GM23248 (cell line): ENCODE measurements at regions not wholly inside any gene's neighbourhood (a gene's known extent, or its start where the extent isn't known, plus 50 kb on each side); places are given as distances from the start of the nearest gene placed in this dataset.

Experiments
- DNase-seq: peaks from one replicate; pipeline ENCODE4 v3.0.0-alpha.2; 2015
- H2AFZ ChIP-seq: fragments of 200-600 bp; sonication (generic); 2 replicates; pipeline ENCODE4 v1.6.1; 2016; ENCODE audit warnings: antibody characterized with exemption
- H3F3A ChIP-seq: fragments of 200-600 bp; sonication (generic); 2 replicates; pipeline ENCODE4 v1.6.1; 2016; ENCODE audit warnings: mild to moderate bottlenecking, antibody characterized with exemption, mixed run types; ENCODE audit not compliant: insufficient read depth
- H3K27ac ChIP-seq: fragments of 200-600 bp; sonication (generic); 2 replicates; pipeline ENCODE4 v1.5.1; 2016; ENCODE audit warnings: mild to moderate bottlenecking
- H3K27me3 ChIP-seq: fragments of 200-600 bp; sonication (generic); replicated peaks from 2 replicates; pipeline ENCODE4 v1.6.1; 2016; ENCODE audit warnings: mild to moderate bottlenecking; ENCODE audit not compliant: insufficient read depth
- H3K36me3 ChIP-seq: fragments of 200-600 bp; sonication (generic); 2 replicates; pipeline ENCODE4 v1.6.1; 2016; ENCODE audit warnings: low read depth, mild to moderate bottlenecking
- H3K4me1 ChIP-seq: fragments of 200-600 bp; sonication (generic); 2 replicates; pipeline ENCODE4 v1.6.1; 2016; ENCODE audit warnings: mild to moderate bottlenecking; ENCODE audit not compliant: insufficient read depth
- H3K4me2 ChIP-seq: fragments of 200-600 bp; sonication (generic); one replicate; pipeline ENCODE4 v1.6.1; 2016; ENCODE audit warnings: mild to moderate bottlenecking; ENCODE audit not compliant: unreplicated experiment
- H3K4me3 ChIP-seq: fragments of 200-600 bp; sonication (generic); 2 replicates; pipeline ENCODE4 v1.5.1; 2016; ENCODE audit warnings: mild to moderate bottlenecking
- H3K79me2 ChIP-seq: fragments of 200-600 bp; sonication (generic); 2 replicates; pipeline ENCODE4 v1.6.1; 2016; ENCODE audit warnings: mild to moderate bottlenecking; ENCODE audit not compliant: insufficient read depth
- H3K9ac ChIP-seq: fragments of 200-600 bp; sonication (generic); 2 replicates; pipeline ENCODE4 v1.6.1; 2016; ENCODE audit warnings: mild to moderate bottlenecking
- H3K9me2 ChIP-seq: fragments of 200-600 bp; sonication (generic); 2 replicates; pipeline ENCODE4 v1.6.1; 2016; ENCODE audit warnings: mixed run types, mild to moderate bottlenecking, moderate library complexity; ENCODE audit not compliant: insufficient read depth
- H3K9me3 ChIP-seq: fragments of 200-600 bp; sonication (generic); one replicate; pipeline ENCODE4 v1.6.1; 2017; ENCODE audit warnings: low read depth
- H4K20me1 ChIP-seq: fragments of 200-600 bp; sonication (generic); 2 replicates; pipeline ENCODE4 v1.6.0; 2016; ENCODE audit not compliant: insufficient read depth
- EZH2 ChIP-seq: fragments of 200-600 bp; sonication (generic); IDR thresholded peaks from 2 replicates; pipeline ENCODE4 v1.6.1; 2018; ENCODE audit warnings: antibody characterized with exemption, mild to moderate bottlenecking; ENCODE audit not compliant: insufficient read depth, poor library complexity, severe bottlenecking
- EZH2phosphoT487 ChIP-seq: fragments of 200-600 bp; sonication (generic); IDR thresholded peaks from 2 replicates; pipeline ENCODE4 v1.6.1; 2018; ENCODE audit warnings: antibody characterized with exemption, moderate library complexity, mild to moderate bottlenecking, low read depth; ENCODE audit not compliant: insufficient read depth
- WGBS, 2 experiments: methylation state at CpG; one replicate each; pipeline ENCODE4 v1.1.6; 2015 to 2017; ENCODE audit warnings: low lambda C conversion rate in 2 of 2, low coverage in 1 of 2; ENCODE audit errors: missing lambda C conversion rate in 2 of 2; 5-methylcytosine and 5-hydroxymethylcytosine counted together
- in situ Hi-C: fragments of 300-500 bp; cut with MboI; formaldehyde crosslinking; loops from 2 replicates; pipeline ENCODE4 v1.15.0; 2020

- Histone ChIP-seq H3K4me1 (no peaks in the 10 kb centered on the region), H3F3A (no peaks in the 10 kb centered on the region), H3K4me3 (no peak overlapping the region), H3K9ac (no peak overlapping the region), H2AFZ (no peak overlapping the region), H3K9me2 (no peaks in the 10 kb centered on the region), H3K27me3 (no peaks in the 10 kb centered on the region), H3K79me2 (no peaks in the 10 kb centered on the region), H3K9me3 (no peaks in the 10 kb centered on the region), H3K36me3 (no peaks in the 10 kb centered on the region), H3K4me2 (no peak overlapping the region), H3K27ac (no peak overlapping the region), H4K20me1 (no peaks in the 10 kb centered on the region)
- in situ Hi-C loops, result no loop called here
- 25 to 35% methylated on average over 3 of the region's 3 CpGs for WGBS, 2 experiments
- TF ChIP-seq EZH2phosphoT487 (no peak), EZH2 (no peak)
- no peak for DNase-seq
Measured at GRCh38 chr4:14315129-14315528, 687.2 kb upstream of the CPEB2 start.

DNA sequence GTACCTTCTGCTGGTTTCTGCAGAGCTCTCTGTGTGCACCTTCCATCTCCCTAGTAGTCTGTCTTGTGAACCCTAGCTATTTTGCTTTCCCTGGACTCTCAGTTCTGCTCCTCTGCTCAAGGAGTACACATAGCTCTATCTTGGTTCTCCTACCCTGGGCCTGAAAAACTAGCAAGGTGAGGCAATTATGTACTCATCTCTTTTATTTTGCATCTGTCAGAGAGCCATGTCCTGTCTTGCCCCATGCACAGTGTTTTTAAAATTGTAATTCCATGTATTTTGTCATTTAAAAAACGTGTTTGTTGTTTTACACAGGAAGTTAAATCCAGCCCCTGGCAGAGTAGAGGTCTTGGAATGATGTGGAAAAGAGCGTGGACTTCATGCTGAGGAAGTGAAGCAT is 684.9 kb upstream of the CPEB2 start:
- TF ChIP-seq EZH2phosphoT487, result no peak
- no peak for TF ChIP-seq EZH2
- 0 to 6% methylated on average over 2 of the region's 2 CpGs for WGBS, 2 experiments
- H3K27ac ChIP-seq, result no peak overlapping the region
- H3K9me2 ChIP-seq, result no peaks in the 10 kb centered on the region
- no peak overlapping the region for H3K4me2 ChIP-seq
- H4K20me1 ChIP-seq, result no peaks in the 10 kb centered on the region
- no peaks in the 10 kb centered on the region for H3K9me3 ChIP-seq
- in situ Hi-C loops, result no loop called here
- no peaks in the 10 kb centered on the region for H3F3A ChIP-seq
- no peaks in the 10 kb centered on the region for H3K36me3 ChIP-seq
- H2AFZ ChIP-seq, result no peak overlapping the region
- no peaks in the 10 kb centered on the region for H3K79me2 ChIP-seq
- no peaks in the 10 kb centered on the region for H3K27me3 ChIP-seq
- no peaks in the 10 kb centered on the region for H3K4me1 ChIP-seq
- DNase-seq, result no peak
- no peak overlapping the region for H3K9ac ChIP-seq
- H3K4me3 ChIP-seq, result no peak overlapping the region

DNA sequence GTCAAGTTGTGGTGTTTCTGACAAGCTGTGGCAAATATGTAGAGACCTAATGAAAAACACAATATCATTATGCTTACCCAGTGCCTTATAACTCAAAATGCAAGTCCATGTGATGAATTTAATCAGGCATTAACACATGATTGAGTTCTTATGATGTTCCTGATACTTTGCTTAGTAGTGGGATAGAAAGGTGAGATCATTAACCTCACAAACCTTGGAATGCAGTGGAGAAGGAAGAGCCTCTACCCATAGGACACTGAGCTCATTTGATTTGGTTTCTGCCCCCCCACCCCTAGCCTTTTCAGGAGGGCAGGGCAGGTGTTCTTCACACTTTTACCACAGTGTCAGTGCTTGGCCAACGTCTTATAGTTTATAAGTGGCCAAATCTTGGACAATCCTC is 683.6 kb upstream of the CPEB2 start:
- Histone ChIP-seq H3K36me3 (no peaks in the 10 kb centered on the region), H3K27ac (no peak overlapping the region), H3K79me2 (no peaks in the 10 kb centered on the region), H3K4me1 (no peaks in the 10 kb centered on the region), H4K20me1 (no peaks in the 10 kb centered on the region), H3K9me2 (no peaks in the 10 kb centered on the region), H3K4me2 (no peak overlapping the region), H3K9me3 (no peaks in the 10 kb centered on the region), H2AFZ (no peak overlapping the region), H3K9ac (no peak overlapping the region), H3F3A (no peaks in the 10 kb centered on the region), H3K4me3 (no peak overlapping the region), H3K27me3 (no peaks in the 10 kb centered on the region)
- in situ Hi-C loops, result no loop called here
- 0 to 5% methylated on average over 1 of the region's 1 CpG for WGBS, 2 experiments
- no peak for TF ChIP-seq EZH2
- no peak for TF ChIP-seq EZH2phosphoT487
- no peak for DNase-seq

GRCh38 chr4:14321723-14322122 is 680.6 kb upstream of the CPEB2 start:
- no peak for TF ChIP-seq EZH2
- TF ChIP-seq EZH2phosphoT487, result no peak
- no peaks in the 10 kb centered on the region for H3K27me3 ChIP-seq

GRCh38 chr4:14323191-14323590 is 679.1 kb upstream of the CPEB2 start:
- Histone ChIP-seq H3K27me3 (no peaks in the 10 kb centered on the region), H3K9me3 (no peaks in the 10 kb centered on the region), H3K79me2 (no peaks in the 10 kb centered on the region), H3K4me2 (no peak overlapping the region), H3K9ac (no peak overlapping the region), H3K4me1 (no peaks in the 10 kb centered on the region), H3K36me3 (no peaks in the 10 kb centered on the region), H3F3A (no peaks in the 10 kb centered on the region), H2AFZ (no peak overlapping the region), H3K9me2 (no peaks in the 10 kb centered on the region), H3K27ac (no peak overlapping the region), H3K4me3 (no peak overlapping the region), H4K20me1 (no peaks in the 10 kb centered on the region)
- in situ Hi-C loops, result no loop called here
- no peak for DNase-seq
- TF ChIP-seq EZH2phosphoT487, result no peak
- 13 to 19% methylated on average over 2 of the region's 2 CpGs for WGBS, 2 experiments

More at GRCh38 chr4:14321723-14322122, 680.6 kb upstream of the CPEB2 start:
- no peak overlapping the region for H3K4me3 ChIP-seq
- H3K4me2 ChIP-seq, result no peak overlapping the region
- H3F3A ChIP-seq, result no peaks in the 10 kb centered on the region
- 26 to 31% methylated on average over 1 of the region's 1 CpG for WGBS, 2 experiments
- in situ Hi-C loops, result no loop called here
- no peak for DNase-seq
- H3K36me3 ChIP-seq, result no peaks in the 10 kb centered on the region
- H4K20me1 ChIP-seq, result no peaks in the 10 kb centered on the region
- no peak overlapping the region for H2AFZ ChIP-seq
- H3K4me1 ChIP-seq, result no peaks in the 10 kb centered on the region
- H3K9me3 ChIP-seq, result no peaks in the 10 kb centered on the region
- no peaks in the 10 kb centered on the region for H3K9me2 ChIP-seq
- H3K27ac ChIP-seq, result no peak overlapping the region
- no peaks in the 10 kb centered on the region for H3K79me2 ChIP-seq
- no peak overlapping the region for H3K9ac ChIP-seq
